CD4-positive, alpha-beta memory T cell (primary cell): ENCODE measurements at regions not wholly inside any gene's neighbourhood (a gene's known extent, or its start where the extent isn't known, plus 50 kb on each side); places are given as distances from the start of the nearest gene placed in this dataset.

Experiments
- CTCF ChIA-PET: fragments of 350-600 bp; sonication (Branson Sonifier 250); formaldehyde crosslinking; loops from one replicate; lab custom pipeline; 2021; ENCODE audit warnings: inconsistent platforms; ENCODE audit not compliant: partially characterized antibody; lab: Charles Lee
- POLR2A ChIA-PET: fragments of 350-600 bp; sonication (Branson Sonifier 250); formaldehyde crosslinking; loops from one replicate; lab custom pipeline; 2021; ENCODE audit not compliant: partially characterized antibody; lab: Charles Lee
- DNase-seq, 5 donors: peaks; one replicate each; pipeline versions ENCODE4 v3.0.0 to v3.0.0-alpha.2; 2020 to 2022; ENCODE audit warnings: mixed read lengths in 1 of 5
- H3K27ac ChIP-seq: one replicate; pipeline ENCODE4 v1.7.0; 2013; ENCODE audit warnings: low read depth, low read length
- H3K27me3 ChIP-seq: 2 replicates; pipeline ENCODE4 v1.7.0; 2013; ENCODE audit warnings: mild to moderate bottlenecking, low read length, moderate library complexity; ENCODE audit not compliant: insufficient read depth
- H3K36me3 ChIP-seq: 2 replicates; pipeline ENCODE4 v1.7.0; 2013; ENCODE audit warnings: mild to moderate bottlenecking, low read length, moderate library complexity; ENCODE audit not compliant: insufficient read depth
- H3K4me1 ChIP-seq: 2 replicates; pipeline ENCODE4 v1.7.0; 2013; ENCODE audit warnings: mild to moderate bottlenecking, low read length, moderate library complexity; ENCODE audit not compliant: insufficient read depth
- H3K4me3 ChIP-seq, 2 donors: one replicate each; pipeline ENCODE4 v1.7.0; 2013; ENCODE audit warnings: low read length in 2 of 2, mild to moderate bottlenecking in 1 of 2
- H3K9me3 ChIP-seq, 2 donors: one replicate each; pipeline ENCODE4 v1.7.0; 2013; ENCODE audit warnings: low read length in 2 of 2, control low read depth in 1 of 2; ENCODE audit not compliant: control insufficient read depth in 1 of 2
- H3K27ac Mint-ChIP-seq, 7 donors: one replicate each; pipeline ENCODE4 v1.8.0; 2020 to 2021; ENCODE audit warnings: mixed read lengths in 7 of 7, mild to moderate bottlenecking in 6 of 7, inconsistent platforms in 3 of 7, moderate library complexity in 3 of 7
- H3K27me3 Mint-ChIP-seq, 2 donors: one replicate each; pipeline ENCODE4 v1.8.0; 2020 to 2021; ENCODE audit warnings: mixed read lengths in 2 of 2
- H3K36me3 Mint-ChIP-seq, 2 donors: one replicate each; pipeline ENCODE4 v1.8.0; 2020 to 2021; ENCODE audit warnings: mixed read lengths in 2 of 2, inconsistent platforms in 1 of 2, mild to moderate bottlenecking in 1 of 2
- H3K4me1 Mint-ChIP-seq, 4 donors: one replicate each; pipeline ENCODE4 v1.8.0; 2020 to 2021; ENCODE audit warnings: mixed read lengths in 4 of 4, mild to moderate bottlenecking in 1 of 4
- H3K4me3 Mint-ChIP-seq, 8 donors: one replicate each; pipeline ENCODE4 v1.8.0; 2020 to 2021; ENCODE audit warnings: mixed read lengths in 8 of 8, mild to moderate bottlenecking in 7 of 8, moderate library complexity in 6 of 8, inconsistent platforms in 3 of 8
- H3K9me3 Mint-ChIP-seq, 8 donors: one replicate each; pipeline ENCODE4 v1.8.0; 2020 to 2021; ENCODE audit warnings: mixed read lengths in 8 of 8, mild to moderate bottlenecking in 5 of 8, inconsistent platforms in 3 of 8, moderate library complexity in 1 of 8
- intact Hi-C: fragments of 100-400 bp; cut with micrococcal nuclease; formaldehyde crosslinking; loops from one replicate; pipeline ENCODE4 v1.15.1; 2023

DNA sequence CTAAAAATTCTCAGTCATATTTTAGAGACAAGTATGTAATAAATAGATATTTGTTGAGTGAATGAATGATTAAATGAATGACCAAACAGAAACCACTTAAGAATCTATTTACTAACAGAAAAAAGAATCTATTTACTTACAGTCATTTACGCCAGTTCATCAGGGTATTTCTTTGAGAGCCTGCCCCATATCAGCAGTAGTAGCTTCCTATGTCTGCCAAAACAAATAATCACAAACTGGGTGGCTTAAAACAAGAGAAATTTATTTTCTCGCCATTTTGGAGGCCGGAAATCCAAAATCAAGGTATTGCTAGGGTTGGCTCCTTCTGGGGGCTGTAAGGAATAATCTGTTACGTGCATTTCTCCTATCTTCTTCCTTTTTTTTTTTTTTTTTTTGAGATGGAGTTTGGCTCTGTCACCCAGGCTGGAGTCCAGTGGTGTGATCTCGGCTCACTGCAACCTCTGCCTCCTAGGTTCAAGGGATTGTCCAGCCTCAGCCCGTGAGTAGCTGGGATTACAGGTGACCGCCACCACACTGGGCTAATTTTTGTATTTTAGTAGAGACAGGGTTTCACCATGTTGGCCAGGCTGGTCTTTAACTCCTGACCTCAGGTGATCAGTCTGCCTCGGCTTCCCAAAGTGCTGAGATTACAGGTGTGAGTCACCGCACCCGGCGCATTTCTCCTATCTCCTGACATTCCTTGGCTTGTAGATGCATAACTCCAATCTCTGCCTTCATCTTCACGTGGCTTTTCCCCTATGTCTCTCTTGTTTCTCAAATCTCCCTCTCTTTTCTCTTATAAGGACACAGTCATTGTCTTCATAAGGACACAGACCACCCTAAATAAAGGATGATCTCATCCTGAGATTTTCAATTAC is 65.2 kb upstream of the SPPL2A start:
- ChIA-PET POLR2A (no interaction called here), CTCF (no interaction called here)
- H3K27me3 Mint-ChIP-seq = peaks cover 0 to 7% of the 10 kb centered on the region in 2 donors
- H3K4me3 Mint-ChIP-seq = no peak overlapping the region
- H3K9me3 ChIP-seq = no peaks in the 10 kb centered on the region
- H3K36me3 Mint-ChIP-seq = no peaks in the 10 kb centered on the region
- no peaks in the 10 kb centered on the region for H3K4me1 Mint-ChIP-seq
- H3K4me1 ChIP-seq = no peaks in the 10 kb centered on the region
- no peaks in the 10 kb centered on the region for H3K27me3 ChIP-seq
- intact Hi-C loops = no loop called here
- H3K27ac ChIP-seq = no peak overlapping the region
- H3K4me3 ChIP-seq = no peak overlapping the region
- H3K27ac Mint-ChIP-seq = peak overlapping the region in 1 of 7 donors; percentile 16
- H3K9me3 Mint-ChIP-seq = no peaks in the 10 kb centered on the region
- no peak for DNase-seq
- no peaks in the 10 kb centered on the region for H3K36me3 ChIP-seq

DNA sequence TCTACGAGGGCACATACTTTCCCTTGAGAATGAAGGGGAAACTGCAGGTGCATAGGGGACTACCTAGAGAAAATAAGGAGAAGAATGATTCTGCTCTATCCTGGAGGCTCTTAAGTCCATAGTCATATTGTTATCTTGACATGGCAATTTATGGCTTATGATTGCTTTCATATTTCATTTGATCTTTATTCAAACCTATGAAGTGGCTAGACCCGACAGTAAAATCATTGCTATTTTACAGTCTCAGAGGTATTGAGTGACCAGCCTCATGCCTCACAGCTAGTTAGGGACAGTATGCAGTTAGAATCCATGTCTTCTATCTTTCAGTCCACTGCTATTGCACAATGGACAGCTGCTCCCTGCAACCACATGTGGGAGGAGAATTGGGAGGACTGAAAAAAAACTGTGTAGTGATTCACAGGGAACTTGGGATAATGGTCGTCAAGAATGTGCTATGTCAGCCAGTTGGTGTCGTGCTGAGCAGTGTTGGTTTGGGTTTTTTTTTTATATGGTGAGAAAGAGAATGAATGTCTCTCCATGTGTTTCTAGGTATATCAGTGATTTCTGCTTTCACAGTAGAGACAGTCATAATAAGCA is 63.2 kb upstream of the SPPL2A start:
- ChIA-PET POLR2A (no interaction called here), CTCF (interaction anchor here (0.7 kb wide), 1 partner anchor 199 kb away, joined by 3 read pairs; no protein-coding TSS in a partner anchor)
- Mint-ChIP-seq H3K27ac (no peak overlapping the region), H3K4me1 (no peaks in the 10 kb centered on the region), H3K9me3 (no peaks in the 10 kb centered on the region), H3K36me3 (no peaks in the 10 kb centered on the region), H3K4me3 (no peak overlapping the region), H3K27me3 (peaks cover 0 to 9% of the 10 kb centered on the region in 2 donors)
- DNase-seq = no peak
- Histone ChIP-seq H3K27me3 (no peaks in the 10 kb centered on the region), H3K4me1 (no peaks in the 10 kb centered on the region), H3K4me3 (no peak overlapping the region), H3K9me3 (no peaks in the 10 kb centered on the region), H3K27ac (no peak overlapping the region), H3K36me3 (no peaks in the 10 kb centered on the region)
- intact Hi-C loops = no loop called here

DNA sequence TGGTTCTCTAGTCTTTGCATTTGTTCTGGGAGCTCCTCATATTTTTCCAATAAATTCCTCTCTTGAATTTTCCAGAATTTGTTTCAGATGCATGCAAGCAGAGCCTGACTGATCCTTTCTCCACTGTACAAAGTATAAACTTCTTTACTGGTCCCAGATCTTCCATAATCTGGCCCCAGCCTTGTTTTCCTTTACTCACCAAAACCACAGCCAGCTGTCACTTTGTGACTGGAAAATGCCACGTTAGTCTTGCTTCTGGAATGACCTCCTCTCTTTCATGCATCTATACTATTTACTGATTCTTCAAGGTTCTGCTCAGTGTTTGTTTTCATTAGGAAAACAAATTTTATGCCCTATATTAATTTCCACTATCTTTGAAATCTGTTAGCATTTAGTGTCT is 60.4 kb upstream of the SPPL2A start:
- ChIA-PET CTCF (no interaction called here), POLR2A (no interaction called here)
- Mint-ChIP-seq H3K36me3 (no peaks in the 10 kb centered on the region), H3K9me3 (no peaks in the 10 kb centered on the region), H3K27me3 (peaks cover 0 to 10% of the 10 kb centered on the region in 2 donors), H3K27ac (no peak overlapping the region), H3K4me1 (no peaks in the 10 kb centered on the region), H3K4me3 (no peak overlapping the region)
- H3K9me3 ChIP-seq = no peaks in the 10 kb centered on the region
- H3K4me1 ChIP-seq = no peaks in the 10 kb centered on the region
- no peak overlapping the region for H3K27ac ChIP-seq
- DNase-seq = no peak
- no peak overlapping the region for H3K4me3 ChIP-seq
- peaks cover 2% of the 10 kb centered on the region for H3K27me3 ChIP-seq
- H3K36me3 ChIP-seq = no peaks in the 10 kb centered on the region
- intact Hi-C loops = no loop called here

DNA sequence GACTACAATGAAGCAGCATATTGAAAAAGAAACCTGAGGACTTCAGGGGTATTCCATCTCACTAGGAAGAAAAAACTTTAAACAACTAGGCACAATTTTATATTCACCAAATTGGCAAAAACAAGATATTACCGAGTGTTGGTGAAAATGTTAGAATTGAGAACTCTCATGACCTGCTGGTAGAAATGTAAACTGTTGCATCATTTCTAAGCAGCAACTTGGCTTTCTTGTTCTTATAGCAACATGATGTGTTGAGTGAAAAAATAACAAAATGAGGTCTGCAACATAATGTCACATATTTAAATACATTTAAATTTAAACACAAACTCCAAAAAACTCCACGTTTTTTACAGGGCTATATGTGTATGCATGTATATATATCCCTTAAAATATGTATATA is 59.0 kb upstream of the SPPL2A start:
- H3K4me1 ChIP-seq = no peaks in the 10 kb centered on the region
- peaks cover 3% of the 10 kb centered on the region for H3K27me3 ChIP-seq
- no peak for DNase-seq
- intact Hi-C loops = no loop called here
- Mint-ChIP-seq H3K27me3 (peaks cover 1 to 10% of the 10 kb centered on the region in 2 donors), H3K4me1 (no peaks in the 10 kb centered on the region), H3K27ac (no peak overlapping the region), H3K36me3 (no peaks in the 10 kb centered on the region), H3K4me3 (no peak overlapping the region), H3K9me3 (no peaks in the 10 kb centered on the region)
- H3K36me3 ChIP-seq = no peaks in the 10 kb centered on the region
- CTCF ChIA-PET = no interaction called here
- no peak overlapping the region for H3K27ac ChIP-seq
- POLR2A ChIA-PET = no interaction called here
- no peak overlapping the region for H3K4me3 ChIP-seq
- no peaks in the 10 kb centered on the region for H3K9me3 ChIP-seq

DNA sequence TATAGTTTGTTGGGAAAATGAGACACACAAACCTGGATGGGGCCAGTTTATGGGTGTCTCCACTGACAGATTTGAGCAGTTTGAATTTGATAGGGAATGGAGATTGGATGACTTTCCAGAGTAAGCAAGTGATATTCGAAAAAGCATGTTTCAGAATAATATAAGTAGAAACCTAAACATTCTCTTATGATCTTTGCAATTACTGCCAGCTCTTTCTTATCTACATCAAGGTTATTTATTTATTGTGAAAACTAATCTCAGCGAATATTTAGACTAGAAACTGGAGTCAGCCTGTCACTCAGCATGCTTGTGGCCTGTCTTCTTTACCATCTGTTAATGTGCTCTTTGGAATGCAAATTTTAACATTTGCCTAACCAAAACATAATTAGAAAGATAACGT is 57.8 kb upstream of the SPPL2A start:
- Mint-ChIP-seq H3K27me3 (peaks cover 1 to 9% of the 10 kb centered on the region in 2 donors), H3K4me1 (no peaks in the 10 kb centered on the region), H3K9me3 (no peaks in the 10 kb centered on the region), H3K27ac (no peak overlapping the region), H3K4me3 (no peak overlapping the region), H3K36me3 (no peaks in the 10 kb centered on the region)
- DNase-seq = no peak
- H3K9me3 ChIP-seq = no peaks in the 10 kb centered on the region
- CTCF ChIA-PET = no interaction called here
- intact Hi-C loops = no loop called here
- H3K27ac ChIP-seq = no peak overlapping the region
- no peak overlapping the region for H3K4me3 ChIP-seq
- peaks cover 7% of the 10 kb centered on the region for H3K27me3 ChIP-seq
- POLR2A ChIA-PET = no interaction called here
- H3K36me3 ChIP-seq = no peaks in the 10 kb centered on the region
- H3K4me1 ChIP-seq = no peaks in the 10 kb centered on the region

DNA sequence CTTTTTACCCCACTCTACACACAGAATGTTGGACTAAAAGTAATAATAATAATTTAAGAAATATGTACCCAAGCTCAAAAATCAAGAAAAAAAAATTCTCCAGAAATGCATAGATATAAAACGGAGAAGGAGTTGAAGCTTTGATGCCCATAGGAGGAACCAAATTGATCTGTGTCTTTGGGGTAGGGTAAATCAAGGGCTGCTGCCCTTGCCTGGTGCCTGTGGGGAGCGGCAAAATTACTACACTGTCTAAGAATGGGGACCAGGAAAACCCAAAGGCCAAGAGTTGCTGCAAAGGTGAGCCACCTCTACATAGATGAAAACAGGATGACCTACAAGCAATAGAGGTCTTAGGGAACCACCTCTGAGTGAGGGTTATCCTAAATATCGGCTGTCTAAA is 56.0 kb upstream of the SPPL2A start:
- ChIA-PET POLR2A (no interaction called here), CTCF (no interaction called here)
- Mint-ChIP-seq H3K9me3 (no peaks in the 10 kb centered on the region), H3K4me3 (no peak overlapping the region), H3K27me3 (peaks cover 7 to 9% of the 10 kb centered on the region in 2 donors), H3K27ac (peak overlapping the region in 1 of 7 donors; percentile 43), H3K36me3 (no peaks in the 10 kb centered on the region), H3K4me1 (no peaks in the 10 kb centered on the region)
- no peaks in the 10 kb centered on the region for H3K9me3 ChIP-seq
- no peak overlapping the region for H3K4me3 ChIP-seq
- no peak overlapping the region for H3K27ac ChIP-seq
- H3K27me3 ChIP-seq = peaks cover 7% of the 10 kb centered on the region
- intact Hi-C loops = no loop called here
- H3K4me1 ChIP-seq = no peaks in the 10 kb centered on the region
- DNase-seq = no peak
- no peaks in the 10 kb centered on the region for H3K36me3 ChIP-seq

DNA sequence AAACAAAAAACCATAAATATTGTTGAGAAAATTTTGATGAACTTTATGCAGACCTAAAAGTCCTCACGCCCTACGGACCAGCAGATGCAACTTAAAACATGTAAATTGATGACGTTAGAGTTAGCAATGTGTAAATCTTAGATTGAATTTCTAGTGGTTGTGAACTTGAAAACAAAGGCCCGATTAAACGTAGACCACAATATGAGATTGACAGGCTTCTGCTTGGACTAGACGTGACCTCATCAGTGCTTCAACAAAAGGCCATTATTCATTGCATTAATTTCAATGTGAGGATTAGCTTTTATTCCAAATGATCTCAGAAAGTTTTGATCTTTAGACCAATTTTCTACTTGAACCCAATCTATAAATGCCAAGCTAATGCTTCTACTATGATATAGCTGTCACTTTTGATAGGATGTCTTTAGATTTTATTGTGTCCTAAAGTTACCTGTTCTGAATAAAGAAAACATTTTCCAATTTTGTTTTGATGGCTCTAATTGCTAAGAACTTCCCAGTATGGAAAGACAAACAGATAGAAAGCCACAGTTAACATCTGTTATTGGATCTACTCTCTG is 55.4 kb upstream of the SPPL2A start:
- H3K4me1 Mint-ChIP-seq = no peaks in the 10 kb centered on the region
- H3K4me3 ChIP-seq = no peak overlapping the region
- H3K9me3 ChIP-seq = no peaks in the 10 kb centered on the region
- no peak overlapping the region for H3K27ac Mint-ChIP-seq
- H3K4me1 ChIP-seq = no peaks in the 10 kb centered on the region
- no peak overlapping the region for H3K27ac ChIP-seq
- intact Hi-C loops = no loop called here
- H3K4me3 Mint-ChIP-seq = no peak overlapping the region
- H3K9me3 Mint-ChIP-seq = no peaks in the 10 kb centered on the region
- peaks cover 7% of the 10 kb centered on the region in 2 donors for H3K27me3 Mint-ChIP-seq
- no peak for DNase-seq
- H3K36me3 ChIP-seq = no peaks in the 10 kb centered on the region
- POLR2A ChIA-PET = no interaction called here
- CTCF ChIA-PET = no interaction called here
- H3K36me3 Mint-ChIP-seq = no peaks in the 10 kb centered on the region
- peaks cover 7% of the 10 kb centered on the region for H3K27me3 ChIP-seq
